Progenitor cell of endocrine pancreas (in vitro differentiated cells): ENCODE measurements at regions not wholly inside any gene's neighbourhood (a gene's known extent, or its start where the extent isn't known, plus 50 kb on each side); places are given as distances from the start of the nearest gene placed in this dataset.

Experiments used
- DNase-seq: peaks from one replicate; pipeline ENCODE4 v3.0.0; 2021; ENCODE audit warnings: low spot score; ENCODE audit not compliant: unreplicated experiment
- H3K27ac Mint-ChIP-seq: 2 replicates; pipeline ENCODE4 v1.8.0; 2021; ENCODE audit warnings: mild to moderate bottlenecking, moderate library complexity, mixed read lengths
- H3K27me3 Mint-ChIP-seq: 2 replicates; pipeline ENCODE4 v1.8.0; 2021; ENCODE audit warnings: mixed read lengths
- H3K36me3 Mint-ChIP-seq: 2 replicates; pipeline ENCODE4 v1.8.0; 2022; ENCODE audit warnings: mixed read lengths; ENCODE audit not compliant: insufficient read depth
- H3K4me1 Mint-ChIP-seq: 2 replicates; pipeline ENCODE4 v1.8.0; 2021; ENCODE audit warnings: low read depth, mixed read lengths
- H3K4me3 Mint-ChIP-seq: 2 replicates; pipeline ENCODE4 v1.8.0; 2021; ENCODE audit warnings: low read depth, mild to moderate bottlenecking, moderate library complexity, mixed read lengths
- H3K9me3 Mint-ChIP-seq: 2 replicates; pipeline ENCODE4 v1.8.0; 2021; ENCODE audit warnings: low read depth, mixed read lengths
- CTCF ChIP-seq: fragments of 200-600 bp; sonication (generic); IDR thresholded peaks from one replicate; pipeline ENCODE4 v1.5.0; 2021; ENCODE audit warnings: antibody characterized with exemption, mild to moderate bottlenecking; ENCODE audit not compliant: unreplicated experiment

GRCh38 chr12:58787021-58787760 lies 133.1 kb downstream of the LRIG3 start:
- no peak for TF ChIP-seq CTCF
- peaks cover 12% of the 10 kb centered on the region for H3K4me1 Mint-ChIP-seq
- H3K9me3 Mint-ChIP-seq, result peaks cover 27% of the 10 kb centered on the region
- no peak overlapping the region for H3K27ac Mint-ChIP-seq
- no peak for DNase-seq
- H3K27me3 Mint-ChIP-seq, result no peaks in the 10 kb centered on the region
- H3K36me3 Mint-ChIP-seq, result peaks cover 6% of the 10 kb centered on the region
- H3K4me3 Mint-ChIP-seq, result no peak overlapping the region

- Mint-ChIP-seq H3K27me3 (no peaks in the 10 kb centered on the region), H3K4me1 (peaks cover 7% of the 10 kb centered on the region), H3K27ac (no peak overlapping the region), H3K36me3 (peaks cover 3% of the 10 kb centered on the region), H3K4me3 (no peak overlapping the region), H3K9me3 (no peaks in the 10 kb centered on the region)
- no peak for TF ChIP-seq CTCF
- no peak for DNase-seq
These were observed 125.4 kb downstream of the LRIG3 start for GRCh38 chr12:58794859-58795258.

GRCh38 chr12:58795825-58796224 lies 124.5 kb downstream of the LRIG3 start:
- no peak overlapping the region for H3K4me3 Mint-ChIP-seq
- H3K9me3 Mint-ChIP-seq, result no peaks in the 10 kb centered on the region
- H3K4me1 Mint-ChIP-seq, result peaks cover 4% of the 10 kb centered on the region
- TF ChIP-seq CTCF, result no peak
- peaks cover 3% of the 10 kb centered on the region for H3K36me3 Mint-ChIP-seq
- no peak overlapping the region for H3K27ac Mint-ChIP-seq
- no peaks in the 10 kb centered on the region for H3K27me3 Mint-ChIP-seq
- no peak for DNase-seq

DNA sequence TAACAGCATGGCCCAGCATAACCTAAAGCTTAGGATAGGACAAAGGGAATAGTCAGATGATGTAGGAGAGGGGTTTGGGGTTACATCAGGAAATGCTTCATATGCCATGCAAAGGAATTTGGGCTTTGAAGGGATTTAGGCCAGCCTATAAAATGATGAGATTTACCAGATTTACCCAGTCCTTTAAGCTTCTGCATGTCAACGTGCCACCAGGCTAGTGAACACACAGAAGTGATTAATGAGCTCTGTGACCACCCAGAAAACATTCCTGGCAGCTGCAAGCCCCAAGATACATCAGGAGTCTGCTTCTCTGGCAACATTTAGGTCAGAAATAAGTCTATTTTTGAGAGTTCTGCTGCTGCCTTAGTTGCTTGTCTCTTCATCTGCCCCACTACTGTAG lies 118.3 kb downstream of the LRIG3 start:
- no peak for TF ChIP-seq CTCF
- peaks cover 3% of the 10 kb centered on the region for H3K36me3 Mint-ChIP-seq
- H3K27ac Mint-ChIP-seq, result no peak overlapping the region
- H3K4me3 Mint-ChIP-seq, result no peak overlapping the region
- DNase-seq, result no peak
- H3K9me3 Mint-ChIP-seq, result no peaks in the 10 kb centered on the region
- peaks cover 7% of the 10 kb centered on the region for H3K4me1 Mint-ChIP-seq
- no peaks in the 10 kb centered on the region for H3K27me3 Mint-ChIP-seq

GRCh38 chr12:58803908-58804307 lies 116.4 kb downstream of the LRIG3 start:
- no peak overlapping the region for H3K4me3 Mint-ChIP-seq
- DNase-seq, result no peak
- peaks cover 7% of the 10 kb centered on the region for H3K4me1 Mint-ChIP-seq
- no peaks in the 10 kb centered on the region for H3K9me3 Mint-ChIP-seq
- H3K27ac Mint-ChIP-seq, result no peak overlapping the region
- H3K36me3 Mint-ChIP-seq, result peaks cover 1% of the 10 kb centered on the region
- H3K27me3 Mint-ChIP-seq, result no peaks in the 10 kb centered on the region
- no peak for TF ChIP-seq CTCF
